ENCODE measurements at regions not wholly inside any gene's neighbourhood (a gene's known extent, or its start where the extent isn't known, plus 50 kb on each side); places are given as distances from the start of the nearest gene placed in this dataset.

DNA sequence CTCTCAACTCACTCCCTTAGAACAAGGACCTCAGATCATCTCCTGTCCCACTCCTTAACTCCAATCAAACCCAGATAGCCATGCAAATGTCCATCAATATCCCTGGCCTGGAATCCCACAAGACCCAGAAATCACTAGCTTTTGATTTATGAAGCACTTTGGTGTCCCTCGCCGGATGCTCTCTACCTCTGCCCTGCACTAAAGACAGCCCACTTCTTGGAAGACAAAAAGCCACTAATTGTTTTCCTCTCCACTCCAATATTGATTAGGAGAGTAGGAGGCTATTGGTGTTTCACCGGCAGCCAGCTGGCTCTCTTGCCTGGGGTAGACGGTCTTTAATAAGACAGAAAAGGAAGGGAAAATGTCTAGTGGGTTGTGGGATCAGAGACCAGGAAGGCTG lies 221.2 kb downstream of the BUD13 start:
- no peak for DNase-seq

DNA sequence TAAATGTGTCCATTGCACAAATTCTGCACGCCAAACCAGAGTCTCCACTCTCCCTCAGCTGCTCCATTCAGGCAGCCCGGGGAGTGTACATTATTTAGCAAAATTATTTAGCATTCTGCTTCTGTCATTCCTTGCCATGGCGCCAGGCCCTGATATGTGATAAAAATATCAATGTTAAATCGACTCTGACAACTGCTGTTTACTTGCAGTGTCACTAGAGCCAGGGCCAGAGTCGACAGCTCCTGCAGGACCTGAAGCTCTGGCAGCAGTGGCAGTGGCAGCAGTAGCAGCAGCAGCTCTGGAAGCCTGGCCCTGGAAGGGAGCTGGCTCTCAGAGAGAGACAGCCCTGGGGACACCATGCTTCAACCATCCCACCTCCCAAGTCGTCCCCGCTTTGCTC lies 224.5 kb downstream of the BUD13 start:
- no peak for DNase-seq

DNA sequence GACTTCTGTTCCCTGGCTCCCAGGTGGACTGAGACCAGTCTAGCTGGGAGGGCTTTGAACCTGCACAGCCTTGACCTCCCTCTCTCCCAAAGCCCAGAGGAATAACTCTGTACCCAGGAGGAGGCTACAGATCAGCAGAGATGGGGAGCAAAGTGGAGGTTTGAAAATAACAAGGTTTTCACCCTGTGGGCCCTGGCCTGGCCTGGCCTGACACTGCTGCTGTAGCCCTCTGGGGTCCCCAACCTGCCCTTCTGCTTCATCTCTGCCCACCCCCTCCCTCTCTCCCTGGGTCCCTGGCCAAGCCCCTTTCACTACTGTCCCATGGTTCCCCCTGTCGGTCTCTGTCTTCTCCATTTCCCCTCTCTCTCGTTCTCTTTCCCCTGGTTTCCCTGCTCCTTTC lies 225.2 kb downstream of the BUD13 start:
- no peak for DNase-seq

DNA sequence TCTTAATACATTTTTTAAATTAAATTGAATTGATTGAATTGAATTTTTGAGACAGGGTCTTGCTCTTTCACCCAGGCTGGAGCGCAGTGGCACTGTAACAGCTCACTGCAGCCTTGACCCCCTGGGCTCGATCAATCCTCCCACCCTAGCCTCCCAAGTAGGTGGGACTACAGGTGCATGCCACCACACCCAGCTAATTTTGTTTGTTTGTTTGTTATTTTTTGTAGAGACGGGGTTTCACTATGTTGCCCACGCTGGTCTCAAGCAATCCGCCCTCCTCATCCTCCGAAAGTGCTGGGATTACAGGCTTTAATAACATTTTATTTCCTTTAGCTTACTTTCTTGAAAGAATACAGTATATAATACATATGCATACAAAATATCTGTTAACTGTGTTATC lies 226.9 kb downstream of the BUD13 start:
- DNase-seq: no peak

DNA sequence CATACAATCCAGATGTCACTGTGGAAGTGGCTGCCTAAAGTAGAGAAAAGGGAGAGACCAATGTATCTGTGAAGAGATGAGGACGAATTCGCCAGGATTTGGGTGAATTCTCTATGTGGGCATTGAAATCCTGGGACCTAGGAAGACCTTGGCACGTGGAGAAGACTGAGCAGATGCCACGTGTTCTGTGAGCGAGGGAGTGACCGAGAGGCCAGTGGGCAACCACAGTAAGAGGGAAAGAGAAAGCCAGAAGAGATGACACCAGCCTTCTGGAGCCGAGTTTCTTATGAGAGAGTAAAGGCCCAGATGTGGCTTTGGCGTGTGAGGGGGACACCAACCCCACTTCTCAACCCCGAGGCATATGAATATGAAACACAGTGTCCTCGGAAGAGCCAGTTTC lies 228.1 kb downstream of the BUD13 start:
- no peak for DNase-seq

DNA sequence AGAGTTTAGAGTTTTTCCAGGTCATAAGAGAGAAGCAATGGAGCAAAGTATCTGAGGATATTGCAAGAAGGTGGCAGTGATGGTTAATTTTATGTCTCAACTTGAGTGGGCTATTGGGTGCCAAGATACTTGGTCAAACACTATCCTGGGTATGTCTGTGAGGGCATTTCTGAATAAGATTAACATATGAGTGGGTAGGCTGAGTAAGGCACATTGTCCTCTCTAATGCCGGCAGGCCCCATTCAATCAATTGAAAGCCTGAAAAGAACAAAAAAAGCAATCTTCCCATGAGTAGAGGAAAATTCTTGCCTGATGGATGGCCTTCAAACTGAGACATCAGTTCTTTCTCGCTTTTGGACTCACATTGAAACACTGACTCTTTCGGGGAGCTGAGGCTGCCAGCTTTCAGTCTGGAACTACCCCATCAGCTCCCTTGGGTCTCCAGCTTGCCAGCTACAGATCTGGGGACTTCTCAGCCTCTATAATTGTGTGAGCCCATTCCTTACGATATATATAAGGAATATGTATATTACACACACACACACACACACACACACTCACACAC lies 228.8 kb downstream of the BUD13 start:
- no peak for DNase-seq

DNA sequence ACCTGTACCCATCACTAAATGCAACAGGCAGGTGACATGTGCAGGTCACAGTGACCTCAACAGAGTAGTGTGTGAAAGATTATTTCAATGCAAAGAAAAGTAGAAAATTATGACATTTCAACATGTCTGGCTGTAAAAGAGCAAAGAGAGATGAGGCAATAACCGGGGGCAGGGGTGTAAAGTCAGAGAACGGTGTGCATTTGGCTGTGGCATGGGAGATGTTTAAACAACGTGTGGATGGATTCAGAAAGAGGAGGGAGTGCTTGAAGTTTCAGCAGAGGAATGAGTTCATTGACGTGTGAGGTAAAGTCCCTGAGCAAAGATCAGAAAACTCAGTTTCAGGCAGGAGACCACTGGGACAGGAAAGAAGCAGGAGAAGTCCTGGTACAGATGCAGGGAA lies 229.7 kb downstream of the BUD13 start:
- DNase-seq: no peak

DNA sequence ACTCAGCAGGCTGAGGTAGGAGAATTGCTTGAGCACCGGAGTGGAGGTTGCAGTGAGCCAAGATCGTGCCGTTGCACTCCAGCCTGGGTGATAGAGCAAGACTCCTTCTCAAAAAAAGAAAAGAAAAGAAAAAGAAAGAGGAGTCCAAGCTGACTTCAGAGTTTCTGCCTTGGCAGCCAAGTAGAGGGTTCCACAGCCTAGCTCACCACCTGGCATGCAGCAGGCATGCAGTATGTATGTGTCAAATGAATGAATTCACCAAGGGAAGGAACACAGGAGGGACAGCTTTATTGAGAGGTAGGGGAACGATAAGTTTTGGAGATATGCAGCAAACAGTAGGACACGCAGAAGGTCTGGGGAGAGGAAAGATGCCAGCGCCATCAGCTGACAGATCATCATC lies 230.4 kb downstream of the BUD13 start:
- DNase-seq: no peak

DNA sequence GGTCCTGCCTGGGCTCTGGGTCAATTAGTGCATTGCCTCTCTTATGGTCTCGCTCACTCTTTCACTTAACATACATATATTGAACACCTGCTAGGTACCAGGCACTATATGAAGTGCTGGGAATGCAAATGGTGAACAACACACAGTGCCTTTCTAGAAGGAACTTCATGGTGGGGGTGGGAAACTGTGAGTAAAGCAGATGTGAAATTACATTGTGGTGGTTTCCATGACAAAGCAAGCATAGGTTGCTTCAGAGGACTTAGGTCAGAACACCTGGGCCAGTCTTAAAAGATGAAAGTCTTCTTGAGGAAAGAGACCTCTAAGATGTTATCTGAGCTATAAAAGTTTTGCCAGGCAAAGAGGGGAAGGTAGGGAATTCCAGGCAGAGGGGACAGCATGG lies 231.3 kb downstream of the BUD13 start:
- DNase-seq: no peak

DNA sequence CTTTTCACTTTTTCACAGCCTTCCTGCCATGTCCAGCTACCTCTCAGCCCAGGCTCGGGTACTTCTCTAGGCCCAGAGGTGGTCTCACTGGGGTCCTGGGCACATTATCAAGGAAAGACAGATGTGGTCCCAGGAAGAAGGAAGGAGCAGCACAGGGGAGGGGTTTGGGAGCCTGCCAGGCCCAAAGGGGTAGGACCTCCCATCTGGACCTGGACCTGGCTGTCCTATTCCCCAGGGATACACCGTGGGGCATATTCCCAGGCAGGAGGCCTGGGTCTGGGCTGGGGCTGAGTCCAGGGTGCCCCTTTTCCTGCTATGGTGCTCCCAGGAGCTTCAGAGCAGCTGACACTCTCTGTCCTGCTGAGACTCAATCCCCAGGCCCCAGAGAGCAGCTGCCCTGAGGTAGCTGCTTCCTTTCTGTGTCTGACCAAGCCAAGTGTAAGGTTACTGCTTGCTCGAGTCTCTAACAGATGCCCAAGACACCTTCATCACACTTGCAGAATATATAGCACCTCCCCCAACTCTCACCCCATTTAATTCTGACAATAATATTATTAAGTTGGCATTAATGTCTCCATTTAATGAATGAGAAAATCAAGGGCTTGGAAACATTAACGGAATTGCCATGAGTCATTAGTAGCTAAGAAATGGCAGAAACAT lies 232.0 kb downstream of the BUD13 start:
- DNase-seq: no peak

DNA sequence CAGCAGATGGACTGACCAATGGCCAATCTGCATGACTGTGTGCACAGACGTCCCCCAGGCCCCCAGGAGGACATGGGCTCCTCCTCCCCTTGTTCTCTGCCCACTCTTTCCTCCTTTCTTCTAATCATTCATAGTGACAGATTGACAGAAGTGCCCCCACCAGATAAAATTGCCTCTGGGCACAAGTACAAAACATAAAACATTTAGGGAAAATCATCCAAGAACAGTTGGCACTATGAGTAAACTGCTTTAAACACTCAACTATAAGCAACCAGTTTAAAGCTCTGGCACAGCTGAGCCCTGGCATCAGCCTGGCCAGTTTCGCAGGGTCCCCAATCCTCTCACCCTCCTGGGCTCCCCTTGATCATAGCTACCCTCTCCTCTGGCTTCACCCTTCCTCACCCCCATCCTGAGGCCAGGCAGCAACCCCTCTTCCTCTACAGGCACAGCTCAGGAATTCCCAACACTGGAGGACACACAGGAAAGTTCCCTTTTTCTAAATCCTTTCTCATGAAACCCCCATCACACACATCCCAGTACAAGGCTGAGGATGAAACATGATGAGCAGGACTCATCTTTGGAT lies 232.9 kb downstream of the BUD13 start:
- no peak for DNase-seq

DNA sequence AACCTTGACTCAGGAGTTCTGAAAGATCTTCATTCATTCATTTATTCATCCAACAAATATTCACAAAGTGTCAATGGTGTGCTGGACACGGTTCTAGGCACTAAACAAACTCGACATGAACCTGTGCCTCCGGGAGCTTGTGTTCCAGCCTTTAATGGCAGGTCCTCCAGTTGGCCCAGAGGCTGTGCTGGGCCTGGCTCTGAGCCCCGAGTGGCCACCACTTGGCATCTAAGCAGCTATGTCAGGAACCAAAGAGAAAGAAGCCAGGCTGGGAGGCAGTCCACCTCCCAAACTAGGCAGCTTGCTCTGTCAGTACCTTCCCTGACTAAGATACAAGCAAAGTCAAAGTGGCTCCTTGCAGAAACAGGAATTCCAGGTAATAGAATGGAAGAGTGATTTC lies 233.6 kb downstream of the BUD13 start:
- DNase-seq: no peak

DNA sequence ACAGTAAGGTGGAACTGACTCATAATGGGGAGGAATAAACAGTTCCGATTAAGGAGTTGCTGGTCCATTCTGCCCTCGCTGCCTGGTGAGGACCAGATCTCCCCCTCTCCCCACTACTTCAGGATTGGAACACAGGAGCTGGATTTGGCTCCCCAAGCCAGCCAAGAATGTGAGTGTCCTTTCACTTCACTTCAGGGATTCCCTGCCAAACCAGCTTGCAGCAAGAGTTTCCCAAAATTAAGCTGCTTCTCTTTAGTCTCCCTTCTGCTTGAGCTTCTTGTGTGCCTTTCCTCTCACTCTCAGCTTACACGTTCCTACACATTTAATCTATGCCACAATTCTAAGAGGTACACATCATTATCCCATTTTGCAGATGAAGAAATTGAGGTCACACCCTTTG lies 234.1 kb downstream of the BUD13 start:
- DNase-seq: no peak

DNA sequence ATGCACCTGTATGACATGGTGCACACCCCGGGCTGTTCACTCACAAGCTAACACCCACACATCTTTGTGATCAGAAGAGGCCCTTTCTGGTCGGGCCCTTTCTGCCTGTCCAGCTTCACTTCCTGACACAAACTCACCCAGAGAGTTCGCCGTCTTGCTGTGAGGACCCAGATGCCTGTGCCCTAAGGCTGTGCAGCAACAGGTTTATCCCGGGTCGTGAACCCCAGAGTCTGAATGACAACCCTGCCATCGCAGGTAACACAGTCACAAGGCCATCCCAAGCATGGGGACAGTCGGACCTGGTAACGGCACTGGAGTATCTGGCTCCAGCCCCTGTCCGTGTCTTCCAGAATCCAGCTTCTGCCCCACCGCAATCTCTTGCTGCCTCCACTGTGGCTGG lies 235.1 kb downstream of the BUD13 start:
- no peak for DNase-seq

DNA sequence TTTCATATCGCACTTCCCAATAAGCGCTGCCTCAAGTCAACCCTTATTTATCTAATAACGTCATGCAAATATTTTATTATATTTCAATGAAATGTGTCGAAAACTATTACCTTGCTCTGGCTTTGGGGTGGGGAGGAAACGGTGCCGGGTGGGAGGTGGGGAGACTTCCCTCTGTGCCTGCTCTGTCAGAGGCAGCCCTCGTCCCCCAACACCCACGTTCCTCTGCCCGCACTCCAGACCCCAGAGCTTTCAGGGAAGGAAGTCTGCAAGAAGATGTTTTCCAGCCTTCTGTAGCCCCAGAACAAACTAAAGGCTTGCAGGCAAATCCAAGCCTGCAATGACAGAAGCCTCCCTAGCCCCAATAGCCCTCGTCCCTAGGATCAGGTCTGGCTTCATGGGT lies 235.7 kb downstream of the BUD13 start:
- DNase-seq: no peak

DNA sequence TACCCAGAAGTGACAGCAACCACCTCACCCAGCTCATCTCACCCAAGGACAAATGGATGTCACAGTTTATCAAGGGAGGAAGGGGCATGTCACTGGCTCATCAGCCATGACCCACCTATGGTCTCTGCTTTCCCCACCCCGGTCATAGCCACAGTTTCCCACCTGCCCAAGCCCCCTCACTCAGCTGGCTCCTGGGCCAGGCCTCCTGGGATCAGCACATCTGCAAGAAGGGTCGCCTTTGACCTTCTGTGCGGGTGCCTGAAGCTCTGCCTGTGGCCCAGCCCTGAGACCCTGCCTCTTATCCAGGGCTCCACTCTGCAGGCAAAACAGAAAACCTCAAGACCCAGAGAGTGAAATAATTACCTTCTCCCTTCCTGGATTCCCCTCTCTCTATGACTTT lies 236.4 kb downstream of the BUD13 start:
- no peak for DNase-seq

DNA sequence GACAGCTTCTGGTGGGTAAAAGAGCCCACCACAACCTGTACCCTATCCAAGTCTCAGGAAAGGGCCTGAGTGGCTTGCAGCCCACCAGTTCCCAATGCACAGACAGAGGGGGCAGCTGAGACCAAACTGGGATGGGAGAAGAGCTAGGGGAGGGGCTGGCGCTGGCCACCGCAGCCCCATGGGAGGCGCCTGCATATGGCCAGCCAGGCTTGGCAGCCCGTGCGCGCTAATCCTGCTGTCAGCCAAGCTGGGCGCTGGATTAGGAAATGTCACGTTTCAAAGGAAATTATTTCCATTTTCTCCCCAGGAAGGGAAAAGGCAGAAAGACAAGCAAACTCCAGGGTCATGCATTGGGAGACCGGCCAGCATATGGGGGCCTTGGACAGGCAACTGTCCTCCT lies 236.8 kb downstream of the BUD13 start:
- no peak for DNase-seq

DNA sequence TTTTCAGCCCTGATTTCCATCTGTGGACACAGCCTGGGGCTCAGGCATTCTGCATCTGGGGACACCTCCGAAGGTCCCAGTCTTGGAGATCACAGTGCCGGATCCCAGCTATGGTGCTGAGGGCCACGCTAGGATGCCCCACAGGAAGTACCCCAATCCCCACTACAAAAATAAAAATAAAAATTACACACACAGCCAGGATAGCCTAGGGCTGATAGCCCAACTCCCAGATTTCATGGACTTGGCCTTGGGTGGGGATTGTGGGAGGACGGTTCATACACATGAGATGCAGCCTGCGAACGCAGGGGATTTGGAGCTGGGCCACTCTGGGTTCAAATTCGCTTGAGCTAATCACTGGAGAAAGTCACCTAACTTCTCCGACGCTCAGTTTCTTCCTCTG lies 237.7 kb downstream of the BUD13 start:
- no peak for DNase-seq

DNA sequence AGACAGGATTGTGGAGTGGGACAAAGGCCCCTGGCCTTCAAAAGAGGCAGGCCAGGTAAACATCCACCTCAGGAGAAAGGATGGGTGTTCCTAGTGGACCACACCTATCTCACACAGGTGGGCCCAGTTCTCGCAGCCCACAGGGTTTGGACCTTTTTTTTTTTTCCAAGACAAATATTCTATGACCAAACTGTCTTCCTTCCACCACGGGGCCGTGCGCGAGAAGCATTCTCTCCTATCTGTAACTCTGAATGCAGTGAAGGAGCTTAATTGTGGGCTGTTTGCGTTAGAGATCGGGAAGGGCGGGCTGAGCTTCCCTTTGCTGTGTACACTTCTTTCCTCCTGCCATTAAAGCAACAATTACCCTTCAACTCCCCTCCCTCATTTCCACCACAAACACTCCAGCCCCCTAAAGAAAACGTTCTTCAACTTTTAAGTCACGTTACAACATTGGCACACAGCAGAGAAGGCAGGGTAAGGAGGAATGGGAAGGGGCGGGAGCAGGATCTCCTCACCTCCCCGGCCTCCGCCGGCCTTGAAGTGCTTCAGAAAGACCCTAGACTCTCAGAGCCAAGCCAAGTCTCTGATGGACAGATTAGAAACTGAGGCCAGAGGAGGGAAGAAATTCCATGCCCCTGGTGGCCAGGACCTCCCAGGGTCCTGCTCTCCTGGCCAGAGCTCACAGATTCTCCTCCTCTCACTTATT lies 238.4 kb downstream of the BUD13 start:
- no peak for DNase-seq

DNA sequence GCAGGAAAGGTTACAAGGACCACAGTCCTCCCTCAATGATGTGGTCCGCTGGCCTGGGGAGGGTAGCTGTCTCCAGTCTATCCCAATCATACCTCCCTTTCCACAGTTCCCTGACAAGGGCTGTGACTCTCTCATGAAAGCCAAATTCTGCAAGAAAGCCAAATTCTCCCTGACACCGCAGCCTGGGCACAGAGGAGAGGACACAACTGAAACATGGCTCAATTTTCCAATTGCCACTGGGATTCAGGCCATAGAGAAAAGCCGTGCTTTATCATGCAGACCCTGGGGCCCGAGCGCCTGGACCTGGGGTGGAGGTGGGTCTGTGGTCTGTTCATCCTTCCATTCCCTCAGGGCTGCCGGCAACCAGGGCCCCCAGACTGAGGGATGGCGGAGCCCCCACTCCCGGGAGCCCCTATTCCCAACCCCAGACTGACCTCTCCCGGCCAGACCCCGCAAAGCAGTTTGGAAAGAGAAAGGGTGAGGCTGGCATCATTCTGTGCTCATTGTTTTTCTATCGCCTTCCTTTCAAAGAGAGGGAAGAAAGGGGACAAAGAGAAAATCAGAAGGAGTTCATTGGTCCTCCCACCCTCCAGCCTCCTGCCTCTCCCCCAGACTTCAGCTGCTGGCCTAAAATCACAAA lies 239.5 kb downstream of the BUD13 start:
- no peak for DNase-seq

DNA sequence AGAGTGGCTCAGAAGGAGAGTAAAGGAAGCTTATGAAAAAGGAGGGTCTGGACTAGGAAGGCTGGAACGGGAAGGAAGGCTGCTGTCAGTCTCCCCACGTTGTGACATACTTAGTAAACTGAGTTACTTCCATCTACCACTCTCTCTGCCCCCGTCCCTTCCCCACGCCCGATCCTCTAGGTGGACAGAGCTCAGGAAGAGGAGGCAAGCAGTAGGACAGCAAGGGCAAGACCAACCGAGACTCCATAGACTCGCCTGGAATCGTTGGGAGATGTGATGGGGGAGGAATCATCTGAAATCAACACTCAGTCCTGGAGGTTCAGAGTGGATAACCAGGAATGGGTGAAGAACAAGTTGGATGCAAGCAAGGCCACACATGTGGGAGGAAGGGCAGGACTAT lies 240.7 kb downstream of the BUD13 start:
- DNase-seq: no peak

DNA sequence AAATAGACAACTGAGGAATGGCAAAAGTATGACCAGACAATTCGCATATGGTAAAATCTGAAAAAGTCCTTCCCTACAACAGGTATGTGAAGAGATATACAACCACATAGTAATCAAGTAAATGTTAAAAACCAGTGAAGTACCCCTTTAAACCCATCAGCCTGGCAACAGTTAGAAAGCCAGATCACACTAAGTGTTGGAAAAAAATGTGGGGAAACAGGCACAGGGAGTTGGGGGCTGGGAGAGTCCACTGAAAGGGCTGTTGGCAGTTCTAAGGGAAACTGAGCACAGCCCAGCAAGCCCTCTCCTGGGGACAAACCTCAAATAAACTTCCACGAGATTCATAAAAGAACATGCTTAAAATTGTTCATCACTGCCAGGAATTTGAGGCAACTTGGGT lies 242.1 kb downstream of the BUD13 start:
- no peak for DNase-seq

DNA sequence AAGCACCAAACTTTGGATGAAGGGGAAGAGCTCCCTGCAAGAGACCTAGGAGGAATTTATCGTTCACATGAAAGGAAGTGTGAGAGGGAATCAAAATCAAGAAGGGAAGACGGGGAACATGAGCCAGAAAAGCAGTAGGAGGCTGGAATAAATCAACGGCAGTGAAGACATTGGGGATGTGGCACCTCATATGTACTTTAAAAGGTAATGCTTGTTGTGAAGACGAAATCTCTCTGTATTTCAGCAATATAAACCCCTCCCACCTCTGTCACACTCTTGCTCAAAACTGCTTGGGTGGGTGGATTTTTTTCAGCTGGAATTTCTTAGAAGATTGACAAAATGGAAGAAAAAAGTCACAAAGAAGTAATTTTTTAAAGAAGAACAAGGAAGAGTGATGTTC lies 243.5 kb downstream of the BUD13 start:
- no peak for DNase-seq

Data from activated T-cell treated with anti-CD3 and anti-CD28 coated beads for 4 hours (primary cell).